Stimulated activated CD8-positive, alpha-beta memory T cell treated with anti-CD3 and anti-CD28 coated beads, Interleukin-12 subunit alpha, Interleukin-12 subunit beta, amount 100 ng/mL, for 4 hours (primary cell): ENCODE measurements at regions not wholly inside any gene's neighbourhood (a gene's known extent, or its start where the extent isn't known, plus 50 kb on each side); places are given as distances from the start of the nearest gene placed in this dataset.

Experiments used
- DNase-seq: peaks from one replicate; pipeline ENCODE4 v3.0.0-alpha.2; 2020; ENCODE audit warnings: low read depth

DNA sequence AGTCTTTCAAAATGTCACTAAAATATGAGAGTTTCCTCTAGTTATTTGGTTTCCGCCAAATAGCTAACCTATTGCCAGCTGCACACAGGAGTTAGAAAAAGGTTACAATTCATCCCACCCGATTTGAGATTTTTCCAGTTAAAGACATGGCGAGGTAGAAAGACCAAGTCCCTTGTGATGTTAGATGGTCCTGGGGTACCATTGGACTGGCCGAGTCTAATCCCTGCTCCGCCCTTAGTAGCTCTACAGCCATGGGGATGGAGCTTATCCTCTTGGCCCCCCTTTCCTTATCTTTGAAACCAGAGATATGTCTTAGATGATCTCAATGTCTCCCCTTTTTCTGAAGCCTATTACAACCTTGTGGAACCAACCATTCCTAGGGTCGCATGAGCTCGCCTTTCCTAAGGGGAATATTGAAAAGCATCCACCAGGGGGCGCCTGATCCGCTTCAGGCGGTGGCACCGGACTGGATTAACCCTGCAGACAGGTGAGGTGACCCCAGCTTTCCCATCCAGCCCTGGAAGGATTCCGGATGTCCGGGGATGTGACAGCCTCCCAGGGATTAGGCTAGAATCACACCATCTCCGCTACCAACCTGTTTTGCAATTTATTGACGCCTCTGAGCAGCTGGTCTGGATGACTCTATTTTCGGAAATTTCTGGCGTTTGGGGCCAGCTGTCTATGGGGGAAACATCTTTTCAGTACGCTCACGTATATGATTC, 68.3 kb upstream of the SIM2 start:
- DNase-seq: peak; percentile 15

DNA sequence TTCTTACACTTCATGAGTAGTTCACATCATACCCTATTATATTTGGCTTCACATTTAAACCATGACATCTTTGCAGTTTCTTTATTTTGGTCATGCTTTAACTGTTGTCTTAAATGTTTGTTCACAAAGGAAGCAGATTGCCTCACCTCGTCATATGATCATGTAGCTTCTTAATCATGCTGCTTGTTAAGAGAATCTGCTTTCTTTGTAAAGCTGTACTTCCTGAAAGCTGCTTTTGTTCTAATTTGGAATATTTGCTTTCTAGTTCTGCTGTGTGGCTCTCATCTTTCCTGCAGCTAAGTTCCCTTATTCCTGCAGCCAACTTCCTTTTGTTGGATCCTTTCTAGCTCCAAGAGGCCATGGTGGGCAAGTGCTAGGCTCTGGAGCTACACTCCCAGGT, 62.9 kb upstream of the SIM2 start:
- DNase-seq: no peak

- no peak for DNase-seq
These were observed 62.5 kb upstream of the SIM2 start for GRCh38 chr21:36636439-36636838.

GRCh38 chr21:36639769-36640168, 59.1 kb upstream of the SIM2 start:
- no peak for DNase-seq

DNA sequence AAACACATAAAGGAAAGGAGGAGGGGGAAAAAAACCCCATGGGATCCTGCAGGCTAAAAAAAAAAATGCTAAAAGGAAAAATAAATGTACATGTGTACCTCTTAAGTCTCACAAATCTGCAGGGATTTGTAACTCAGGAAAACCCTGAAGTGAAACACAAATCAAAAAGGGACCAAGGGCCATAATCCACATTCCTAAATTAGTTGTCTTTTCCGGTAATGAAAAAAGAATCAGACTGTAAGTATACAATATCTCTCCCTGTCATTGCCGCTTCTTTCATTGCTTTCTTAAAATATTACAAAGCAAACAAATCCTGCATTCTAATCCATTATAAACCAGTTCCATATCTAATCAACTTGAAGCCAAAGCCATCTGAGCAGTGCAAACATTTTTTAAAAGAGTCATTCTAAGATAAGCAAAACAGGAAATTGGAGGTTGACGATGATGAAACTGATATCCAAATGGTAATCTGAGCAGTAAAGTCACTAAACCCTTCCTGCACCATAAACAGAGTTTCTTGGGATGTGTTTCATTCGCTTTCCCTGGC, 58.7 kb upstream of the SIM2 start:
- DNase-seq: no peak

DNA sequence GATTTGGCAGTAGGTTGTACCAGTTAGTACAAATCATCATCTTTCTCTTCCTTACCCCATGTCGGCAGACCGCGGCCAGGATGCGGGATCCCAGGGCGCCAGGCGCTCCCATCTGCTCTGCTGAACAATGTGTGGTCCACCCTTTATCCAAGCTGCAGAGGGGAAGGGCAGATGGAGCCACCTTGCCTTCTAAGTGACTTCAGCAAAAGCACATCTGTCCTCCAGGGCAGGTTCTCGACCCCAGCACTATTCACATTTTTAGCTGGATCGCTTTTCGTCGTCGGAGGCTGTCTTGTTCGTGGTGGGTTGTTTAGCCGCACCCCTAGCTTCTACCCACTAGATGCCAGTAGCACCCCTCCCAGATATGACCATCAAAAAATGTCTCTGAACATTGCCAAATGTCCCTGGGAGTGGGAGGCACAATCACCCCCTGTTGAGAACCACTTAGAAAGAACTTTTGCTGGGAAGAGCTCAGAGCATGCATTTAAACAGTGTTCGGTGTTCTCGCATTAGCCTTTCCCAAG, 58.1 kb upstream of the SIM2 start:
- DNase-seq: no peak

GRCh38 chr21:36641346-36641745, 57.6 kb upstream of the SIM2 start:
- DNase-seq: no peak

- no peak for DNase-seq
These were observed 57.0 kb upstream of the SIM2 start for GRCh38 chr21:36641886-36642285.

DNA sequence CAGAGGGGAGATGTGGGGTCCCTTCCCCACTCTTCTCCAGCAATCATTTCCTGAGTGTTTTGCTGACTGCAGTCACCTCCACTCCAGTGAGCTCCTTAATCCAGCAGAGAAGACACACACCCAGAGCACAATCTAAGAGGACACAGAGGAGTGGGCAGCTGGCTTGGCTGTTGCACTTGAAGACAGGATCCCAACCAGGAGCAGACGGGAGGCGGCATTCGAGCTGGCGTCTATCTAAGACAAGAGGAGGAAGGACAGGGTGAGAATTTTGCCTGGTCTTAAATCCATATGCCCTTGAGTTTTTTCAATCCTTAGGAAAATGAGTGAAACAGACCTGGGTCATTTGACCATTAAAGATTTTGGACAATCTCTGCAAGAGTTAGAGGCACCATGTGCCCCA, 56.1 kb upstream of the SIM2 start:
- DNase-seq: no peak

DNA sequence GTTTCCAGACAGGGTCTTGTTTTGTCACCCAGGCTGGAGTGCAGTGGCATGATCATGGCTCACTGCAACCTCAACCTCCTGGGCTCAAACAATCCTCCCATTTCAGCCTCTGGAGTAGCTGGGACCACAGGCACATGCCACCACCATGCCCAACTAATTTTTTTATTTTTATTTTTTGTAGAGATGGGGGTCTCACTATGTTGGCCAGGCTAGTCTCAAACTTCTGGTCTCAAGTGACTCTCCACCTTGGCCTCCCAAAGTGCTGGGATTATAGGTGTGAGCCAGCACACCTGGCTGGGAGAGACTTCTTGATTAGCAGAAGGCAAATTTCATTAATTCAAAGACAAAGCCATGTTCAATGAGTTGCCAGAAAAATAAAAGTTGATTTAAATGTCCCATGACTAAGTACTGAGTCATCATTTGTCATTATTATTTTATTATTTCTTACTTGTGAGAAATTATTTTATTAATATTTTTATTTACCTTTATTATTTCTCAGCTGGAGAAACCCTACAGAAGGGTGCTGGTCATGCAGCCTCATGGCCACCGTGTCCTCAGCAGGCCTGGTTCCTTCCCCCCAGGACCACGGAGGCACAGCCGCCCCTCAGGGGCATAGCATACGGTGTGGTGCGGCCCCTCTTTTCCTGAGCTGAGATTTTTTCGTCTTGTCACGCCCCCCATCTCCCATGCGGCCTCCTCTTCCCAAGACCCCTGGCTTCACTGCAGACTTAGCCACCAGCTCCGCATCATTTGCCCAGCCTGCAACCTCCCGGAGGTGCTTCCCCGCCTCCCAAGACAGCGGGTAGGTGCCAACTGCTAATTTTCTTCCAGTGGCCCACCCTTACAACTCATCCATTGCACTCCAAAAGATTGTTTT, 55.3 kb upstream of the SIM2 start:
- no peak for DNase-seq

DNA sequence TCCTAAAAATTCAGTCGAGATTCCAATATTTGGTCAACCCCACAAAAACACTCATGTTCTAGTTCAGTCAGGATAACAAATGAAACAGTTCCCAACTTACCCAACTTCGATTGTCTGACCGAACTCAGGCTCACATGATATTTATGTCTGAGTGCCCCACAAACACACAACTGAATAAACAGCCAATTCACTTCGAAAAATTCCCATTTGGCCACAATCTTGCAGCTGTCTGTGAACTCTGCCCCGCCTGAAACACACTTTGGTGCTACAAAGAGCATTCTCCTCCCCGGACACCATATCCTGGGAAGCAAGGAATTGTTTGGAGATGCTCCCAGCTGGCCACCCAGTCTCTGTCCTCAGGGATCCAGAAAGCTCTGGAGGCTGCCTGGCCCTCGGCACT, 52.9 kb upstream of the SIM2 start:
- no peak for DNase-seq

DNA sequence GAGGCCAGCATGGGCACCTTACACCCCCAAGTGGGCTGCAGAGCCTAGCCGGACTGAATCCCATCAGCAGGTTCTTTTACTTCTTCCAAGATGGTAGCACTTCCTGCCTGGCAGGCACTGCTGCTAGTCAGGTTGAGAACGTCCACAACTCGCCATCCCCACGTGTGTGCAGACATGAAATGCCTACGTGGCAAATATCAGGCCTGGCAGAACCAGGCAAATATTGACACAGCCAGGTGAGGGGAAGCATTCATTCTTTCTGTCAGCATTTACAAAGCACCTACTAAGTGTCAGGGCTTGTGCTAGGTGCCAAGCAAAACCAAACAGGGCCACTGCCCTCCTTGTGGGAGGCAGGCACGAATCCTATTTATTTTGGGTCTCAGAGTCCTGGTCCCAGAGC, 52.3 kb upstream of the SIM2 start:
- DNase-seq: no peak

DNA sequence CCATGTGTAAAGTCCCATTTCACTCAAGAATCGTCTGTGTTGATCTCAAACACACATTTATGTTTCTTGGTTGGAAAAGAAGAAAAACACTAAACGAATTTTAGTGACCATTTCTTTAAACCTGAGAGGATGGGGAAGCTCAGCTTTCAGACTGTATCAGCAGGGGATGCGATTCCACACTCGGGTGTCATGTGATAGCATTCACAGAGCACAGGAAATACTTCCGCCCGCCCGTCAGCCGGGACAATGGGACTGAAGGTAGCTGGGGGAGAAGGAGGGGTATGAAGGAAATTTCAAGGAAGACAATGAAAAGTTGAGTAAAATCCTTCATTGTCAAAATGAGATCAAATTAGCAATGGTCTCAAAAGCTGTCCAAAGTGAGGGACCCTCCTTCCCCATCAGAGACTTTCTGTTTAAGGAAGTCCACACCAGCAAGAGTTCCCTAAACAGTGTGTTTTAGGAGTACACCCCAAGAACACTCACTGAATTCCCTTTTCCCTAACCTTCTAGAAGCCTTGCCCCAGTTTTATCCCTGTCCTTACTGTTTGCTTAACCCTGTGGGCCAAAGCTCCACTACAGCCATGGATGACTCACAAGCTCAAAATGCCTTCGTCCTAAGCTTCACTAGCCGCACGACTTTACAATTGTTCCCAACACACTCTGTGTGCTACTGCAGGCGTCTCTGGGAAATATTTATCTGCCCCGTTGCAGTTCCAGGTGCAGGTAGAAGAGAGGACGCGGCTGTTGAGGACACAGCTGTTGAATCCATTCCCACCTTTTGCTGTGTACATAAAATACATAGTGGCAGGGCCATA, 51.4 kb upstream of the SIM2 start:
- DNase-seq: no peak
